ENCODE measurements at regions not wholly inside any gene's neighbourhood (a gene's known extent, or its start where the extent isn't known, plus 50 kb on each side); places are given as distances from the start of the nearest gene placed in this dataset.

GRCh38 chr6:14655201-14656061 is 537.9 kb downstream of the CD83 start:
- DNase-seq, result no peak

- no peak for DNase-seq
These were observed 538.5 kb downstream of the CD83 start for GRCh38 chr6:14656078-14656521.

- DNase-seq, result no peak
These were observed 539.1 kb downstream of the CD83 start for GRCh38 chr6:14656649-14657048.

- no peak for DNase-seq
These were observed 540.5 kb downstream of the CD83 start for GRCh38 chr6:14658030-14658429.

GRCh38 chr6:14658886-14659561 is 541.5 kb downstream of the CD83 start:
- no peak for DNase-seq

GRCh38 chr6:14659841-14660240 is 542.3 kb downstream of the CD83 start:
- no peak for DNase-seq

GRCh38 chr6:14660806-14661579 is 543.4 kb downstream of the CD83 start:
- no peak for DNase-seq

- no peak for DNase-seq
These were observed 544.1 kb downstream of the CD83 start for GRCh38 chr6:14661691-14662090.

- DNase-seq, result no peak
These were observed 546.6 kb downstream of the CD83 start for GRCh38 chr6:14664112-14664601.

GRCh38 chr6:14664621-14665315 is 547.2 kb downstream of the CD83 start:
- DNase-seq, result no peak

- peak; percentile 33 for DNase-seq
These were observed 548.5 kb downstream of the CD83 start for GRCh38 chr6:14665827-14666724.

- DNase-seq, result no peak
These were observed 553.2 kb downstream of the CD83 start for GRCh38 chr6:14670806-14671205.

- DNase-seq, result no peak
These were observed 553.7 kb downstream of the CD83 start for GRCh38 chr6:14671261-14671681.

GRCh38 chr6:14671937-14672336 is 554.4 kb downstream of the CD83 start:
- no peak for DNase-seq

- DNase-seq, result no peak
These were observed 555.6 kb downstream of the CD83 start for GRCh38 chr6:14673201-14673600.

GRCh38 chr6:14674458-14674857 is 556.9 kb downstream of the CD83 start:
- no peak for DNase-seq

- DNase-seq, result no peak
These were observed 557.5 kb downstream of the CD83 start for GRCh38 chr6:14674867-14675648.

GRCh38 chr6:14676064-14676463 is 558.5 kb downstream of the CD83 start:
- DNase-seq, result no peak

- DNase-seq, result no peak
These were observed 559.6 kb downstream of the CD83 start for GRCh38 chr6:14676977-14677781.
